ENCODE measurements at regions not wholly inside any gene's neighbourhood (a gene's known extent, or its start where the extent isn't known, plus 50 kb on each side); places are given as distances from the start of the nearest gene placed in this dataset.

DNA sequence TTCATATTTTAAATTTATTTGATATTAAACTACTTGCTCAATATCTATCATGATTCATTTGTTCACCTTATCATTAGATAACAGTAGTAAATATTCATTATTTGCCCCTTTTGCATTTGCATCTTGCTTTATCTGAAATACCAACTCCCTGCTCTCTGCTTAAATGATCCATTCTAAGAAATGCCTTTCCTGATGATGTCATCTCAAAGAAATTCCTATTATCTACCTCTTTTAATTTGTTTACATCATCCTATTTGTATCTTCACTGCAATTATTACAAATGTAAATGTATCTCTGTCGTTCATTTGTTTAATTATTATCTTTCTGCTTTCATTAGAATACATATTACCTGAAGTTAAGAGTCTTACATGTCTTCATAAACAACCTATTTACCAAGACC is 549.9 kb downstream of the CBLN2 start:
- H3K36me3 ChIP-seq (ENCODE audit: control insufficient read depth in 1 of 2, insufficient read depth in 2 of 2, low read length in 2 of 2), result no peaks in the 10 kb centered on the region
- CTCF ChIA-PET, result no interaction called here
- H3K4me2 ChIP-seq (ENCODE audit: low read length), result no peak overlapping the region
- POLR2A ChIA-PET, result no interaction called here
- H3K27ac ChIP-seq (ENCODE audit: low read depth, low read length), result no peak overlapping the region
- ATAC-seq (no peak), DNase-seq (ENCODE audit: low read depth, low spot score) (no peak)
- peaks cover 14 to 16% of the 10 kb centered on the region in 2 experiments; a peak in 3 of 4 replicates for H3K9me3 ChIP-seq (ENCODE audit: control insufficient read depth in 1 of 2, insufficient read depth in 1 of 2, low read depth in 1 of 2, low read length in 2 of 2)
- H3K27me3 ChIP-seq (ENCODE audit: insufficient read depth, low read length), result no peaks in the 10 kb centered on the region
- no peak overlapping the region for H2AFZ ChIP-seq (ENCODE audit: low read depth, low read length, poor library complexity, severe bottlenecking)
- no peak overlapping the region for H3K9ac ChIP-seq (ENCODE audit: low read length)
- H4K20me1 ChIP-seq (ENCODE audit: insufficient read depth), result no peaks in the 10 kb centered on the region
- intact Hi-C loops (cut with micrococcal nuclease), result no loop called here
- H3K79me2 ChIP-seq (ENCODE audit: insufficient read depth, low read length), result no peaks in the 10 kb centered on the region
- RAD21 ChIA-PET (ENCODE audit: low non-redundant PET in 1 of 2, low total read pairs in 2 of 2, uncharacterized antibody in 2 of 2, unreplicated experiment in 2 of 2), result no interaction called here
- no peaks in the 10 kb centered on the region for H3K4me1 ChIP-seq (ENCODE audit: control insufficient read depth in 1 of 2, insufficient read depth in 2 of 2, low read length in 2 of 2)
- H3K9me2 ChIP-seq (ENCODE audit: insufficient read depth), result no peaks in the 10 kb centered on the region
- TF ChIP-seq POLR2AphosphoS5 (IDR thresholded peaks at IDR 0.05; ENCODE audit: low read depth, low read length) (no peak), JUND (IDR thresholded peaks at IDR 0.05) (no peak), ELF1 (IDR thresholded peaks at IDR 0.05; ENCODE audit: borderline replicate concordance, low read depth) (no peak), SIN3A (IDR thresholded peaks at IDR 0.05; ENCODE audit: low read depth) (no peak), SP1 (IDR thresholded peaks at IDR 0.05; ENCODE audit: low read depth) (no peak), YY1 (IDR thresholded peaks at IDR 0.05; ENCODE audit: extremely low read depth, insufficient replicate concordance, low read depth, low read length) (no peak), FOSL1 (IDR thresholded peaks at IDR 0.05; ENCODE audit: low read depth) (no peak), ZFX (IDR thresholded peaks at IDR 0.05) (no peak), EGR1 (IDR thresholded peaks at IDR 0.05; ENCODE audit: low read depth) (no peak)
- TF ChIP-seq, protein P1, sequence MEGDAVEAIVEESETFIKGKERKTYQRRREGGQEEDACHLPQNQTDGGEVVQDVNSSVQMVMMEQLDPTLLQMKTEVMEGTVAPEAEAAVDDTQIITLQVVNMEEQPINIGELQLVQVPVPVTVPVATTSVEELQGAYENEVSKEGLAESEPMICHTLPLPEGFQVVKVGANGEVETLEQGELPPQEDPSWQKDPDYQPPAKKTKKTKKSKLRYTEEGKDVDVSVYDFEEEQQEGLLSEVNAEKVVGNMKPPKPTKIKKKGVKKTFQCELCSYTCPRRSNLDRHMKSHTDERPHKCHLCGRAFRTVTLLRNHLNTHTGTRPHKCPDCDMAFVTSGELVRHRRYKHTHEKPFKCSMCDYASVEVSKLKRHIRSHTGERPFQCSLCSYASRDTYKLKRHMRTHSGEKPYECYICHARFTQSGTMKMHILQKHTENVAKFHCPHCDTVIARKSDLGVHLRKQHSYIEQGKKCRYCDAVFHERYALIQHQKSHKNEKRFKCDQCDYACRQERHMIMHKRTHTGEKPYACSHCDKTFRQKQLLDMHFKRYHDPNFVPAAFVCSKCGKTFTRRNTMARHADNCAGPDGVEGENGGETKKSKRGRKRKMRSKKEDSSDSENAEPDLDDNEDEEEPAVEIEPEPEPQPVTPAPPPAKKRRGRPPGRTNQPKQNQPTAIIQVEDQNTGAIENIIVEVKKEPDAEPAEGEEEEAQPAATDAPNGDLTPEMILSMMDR (IDR thresholded peaks at IDR 0.05 in 2 of 3, conservative IDR thresholded peaks at IDR 0.05 in 1 of 3; ENCODE audit: borderline replicate concordance in 1 of 3, insufficient read depth in 1 of 3, low read depth in 2 of 3, low read length in 2 of 3), result no peak
- H3K4me3 ChIP-seq (replicated peaks in 1 of 2; ENCODE audit: low read depth in 1 of 2, low read length in 2 of 2), result no peak overlapping the region
- BruUV-seq (replicated peaks), result no TSS peak

DNA sequence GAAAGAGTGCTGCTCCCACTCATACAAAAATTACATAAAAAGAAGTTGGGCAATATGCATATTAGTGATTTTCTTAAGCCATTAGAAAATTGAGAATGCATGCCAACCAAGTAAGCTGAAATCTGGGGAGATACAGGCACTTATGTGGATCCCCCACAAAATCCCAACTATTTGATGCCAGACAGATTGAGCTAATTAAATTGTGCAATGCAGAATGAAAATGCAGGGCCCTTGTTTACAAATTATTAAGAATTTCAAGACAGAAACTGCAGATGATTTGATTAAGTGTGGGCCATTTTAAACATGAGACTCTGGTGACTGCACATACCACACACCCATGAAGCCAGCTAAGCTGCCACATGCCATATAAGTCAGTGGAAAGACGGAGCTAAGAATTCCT is 554.5 kb downstream of the CBLN2 start:
- intact Hi-C loops (cut with micrococcal nuclease), result no loop called here
- H3K79me2 ChIP-seq (ENCODE audit: insufficient read depth, low read length), result no peaks in the 10 kb centered on the region
- ChIA-PET POLR2A (no interaction called here), RAD21 (ENCODE audit: low non-redundant PET in 1 of 2, low total read pairs in 2 of 2, uncharacterized antibody in 2 of 2, unreplicated experiment in 2 of 2) (no interaction called here), CTCF (no interaction called here)
- H3K27ac ChIP-seq (ENCODE audit: low read depth, low read length), result no peak overlapping the region
- DNase-seq (ENCODE audit: low read depth, low spot score) (no peak), ATAC-seq (no peak)
- H3K4me3 ChIP-seq (replicated peaks in 1 of 2; ENCODE audit: low read depth in 1 of 2, low read length in 2 of 2), result no peak overlapping the region
- H3K36me3 ChIP-seq (ENCODE audit: control insufficient read depth in 1 of 2, insufficient read depth in 2 of 2, low read length in 2 of 2), result no peaks in the 10 kb centered on the region
- H3K9me2 ChIP-seq (ENCODE audit: insufficient read depth), result no peaks in the 10 kb centered on the region
- H4K20me1 ChIP-seq (ENCODE audit: insufficient read depth), result no peaks in the 10 kb centered on the region
- no peak overlapping the region for H3K9ac ChIP-seq (ENCODE audit: low read length)
- no TSS peak for BruUV-seq (replicated peaks)
- no peak overlapping the region for H2AFZ ChIP-seq (ENCODE audit: low read depth, low read length, poor library complexity, severe bottlenecking)
- H3K4me1 ChIP-seq (ENCODE audit: control insufficient read depth in 1 of 2, insufficient read depth in 2 of 2, low read length in 2 of 2), result no peaks in the 10 kb centered on the region
- TF ChIP-seq TCF7L2 (IDR thresholded peaks at IDR 0.05; ENCODE audit: borderline replicate concordance, extremely low read depth, insufficient read depth, insufficient read length) (no peak), FOSL1 (IDR thresholded peaks at IDR 0.05; ENCODE audit: low read depth) (no peak)
- TF ChIP-seq, protein P2, sequence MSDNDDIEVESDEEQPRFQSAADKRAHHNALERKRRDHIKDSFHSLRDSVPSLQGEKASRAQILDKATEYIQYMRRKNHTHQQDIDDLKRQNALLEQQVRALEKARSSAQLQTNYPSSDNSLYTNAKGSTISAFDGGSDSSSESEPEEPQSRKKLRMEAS (IDR thresholded peaks at IDR 0.05), result no peak
- no peak overlapping the region for H3K4me2 ChIP-seq (ENCODE audit: low read length)
- no peaks in the 10 kb centered on the region for H3K27me3 ChIP-seq (ENCODE audit: insufficient read depth, low read length)
- peaks cover 16 to 22% of the 10 kb centered on the region in 2 experiments; a peak in 2 of 4 replicates for H3K9me3 ChIP-seq (ENCODE audit: control insufficient read depth in 1 of 2, insufficient read depth in 1 of 2, low read depth in 1 of 2, low read length in 2 of 2)

All from HCT116 (cell line).